ENCODE measurements at regions not wholly inside any gene's neighbourhood (a gene's known extent, or its start where the extent isn't known, plus 50 kb on each side); places are given as distances from the start of the nearest gene placed in this dataset.
"Not testable (repeated sequence)": the region's sequence is repeated elsewhere in the genome, so short reads cannot be mapped to it uniquely, and the experiment has no call there.

GRCh38 chr12:5276327-5276880 is 155.5 kb upstream of the NTF3 start:
- no peak for DNase-seq (ENCODE audit: low spot score, unreplicated experiment)
- Mint-ChIP-seq H3K27ac (no peak overlapping the region), H3K4me3 (ENCODE audit: low read depth) (no peak overlapping the region), H3K9me3 (ENCODE audit: low read depth) (no peaks in the 10 kb centered on the region), H3K36me3 (ENCODE audit: insufficient read depth) (no peaks in the 10 kb centered on the region), H3K4me1 (ENCODE audit: low read depth) (peaks cover 12% of the 10 kb centered on the region), H3K27me3 (peaks cover 7% of the 10 kb centered on the region)
- TF ChIP-seq CTCF (IDR thresholded peaks at IDR 0.05; ENCODE audit: unreplicated experiment), result no peak

DNA sequence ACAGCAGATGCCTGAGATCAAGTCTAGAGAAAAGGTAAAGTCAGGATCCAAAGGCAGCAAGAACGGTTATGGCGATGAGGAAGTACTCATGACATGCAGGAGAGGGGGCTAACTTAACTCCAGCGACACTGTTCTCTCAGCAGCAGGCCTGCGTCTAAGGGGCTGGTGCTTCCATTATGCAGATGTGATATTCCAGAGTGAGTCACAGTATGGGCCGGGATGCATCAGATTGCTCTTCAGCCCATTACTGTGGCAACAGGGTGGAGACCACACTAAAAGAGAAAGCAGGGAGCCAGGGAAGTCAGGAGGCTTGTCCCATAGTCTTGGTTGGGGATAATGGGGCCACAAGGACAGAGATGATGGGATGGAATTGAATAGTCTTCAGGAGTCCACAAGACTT is 151.8 kb upstream of the NTF3 start:
- Mint-ChIP-seq H3K27me3 (peaks cover 4% of the 10 kb centered on the region), H3K4me3 (ENCODE audit: low read depth) (no peak overlapping the region), H3K27ac (no peak overlapping the region), H3K36me3 (ENCODE audit: insufficient read depth) (no peaks in the 10 kb centered on the region), H3K9me3 (ENCODE audit: low read depth) (no peaks in the 10 kb centered on the region), H3K4me1 (ENCODE audit: low read depth) (no peaks in the 10 kb centered on the region)
- TF ChIP-seq CTCF (IDR thresholded peaks at IDR 0.05; ENCODE audit: unreplicated experiment), result no peak
- DNase-seq (ENCODE audit: low spot score, unreplicated experiment), result no peak

DNA sequence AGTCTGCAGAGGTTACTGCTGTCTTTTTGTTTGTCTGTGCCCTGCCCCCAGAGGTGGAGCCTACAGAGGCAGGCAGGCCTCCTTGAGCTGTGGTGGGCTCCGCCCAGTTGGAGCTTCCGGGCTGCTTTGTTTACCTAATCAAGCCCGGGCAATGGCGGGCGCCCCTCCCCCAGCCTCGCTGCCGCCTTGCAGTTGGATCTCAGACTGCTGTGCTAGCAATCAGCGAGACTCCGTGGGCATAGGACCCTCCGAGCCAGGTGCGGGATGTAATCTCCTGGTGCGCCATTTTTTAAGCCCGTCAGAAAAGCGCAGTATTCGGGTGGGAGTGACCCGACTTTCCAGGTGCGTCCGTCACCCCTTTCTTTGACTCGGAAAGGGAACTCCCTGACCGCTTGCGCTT is 141.5 kb upstream of the NTF3 start:
- not testable (repeated sequence) for H3K36me3 Mint-ChIP-seq (ENCODE audit: insufficient read depth); H3K4me1 Mint-ChIP-seq (ENCODE audit: low read depth); H3K9me3 Mint-ChIP-seq (ENCODE audit: low read depth); DNase-seq (ENCODE audit: low spot score, unreplicated experiment)
- Mint-ChIP-seq H3K27ac (peak overlapping the region; percentile 62), H3K27me3 (peaks cover 18% of the 10 kb centered on the region), H3K4me3 (ENCODE audit: low read depth) (peak overlapping the region; percentile 56)

- Mint-ChIP-seq H3K36me3 (ENCODE audit: insufficient read depth) (peaks cover 4% of the 10 kb centered on the region), H3K4me1 (ENCODE audit: low read depth) (no peaks in the 10 kb centered on the region), H3K9me3 (ENCODE audit: low read depth) (peaks cover 5% of the 10 kb centered on the region), H3K27ac (no peak overlapping the region), H3K27me3 (peaks cover 20% of the 10 kb centered on the region), H3K4me3 (ENCODE audit: low read depth) (no peak overlapping the region)
- no peak for DNase-seq (ENCODE audit: low spot score, unreplicated experiment)
- TF ChIP-seq CTCF (IDR thresholded peaks at IDR 0.05; ENCODE audit: unreplicated experiment), result no peak
Observed at GRCh38 chr12:5292651-5293050, 139.3 kb upstream of the NTF3 start.

- DNase-seq (ENCODE audit: low spot score, unreplicated experiment), result no peak
- H3K27ac Mint-ChIP-seq, result no peak overlapping the region
- H3K27me3 Mint-ChIP-seq, result peaks cover 20% of the 10 kb centered on the region
- no peak for TF ChIP-seq CTCF (IDR thresholded peaks at IDR 0.05; ENCODE audit: unreplicated experiment)
- peaks cover 5% of the 10 kb centered on the region for H3K9me3 Mint-ChIP-seq (ENCODE audit: low read depth)
- peaks cover 4% of the 10 kb centered on the region for H3K36me3 Mint-ChIP-seq (ENCODE audit: insufficient read depth)
- H3K4me1 Mint-ChIP-seq (ENCODE audit: low read depth), result no peaks in the 10 kb centered on the region
- H3K4me3 Mint-ChIP-seq (ENCODE audit: low read depth), result no peak overlapping the region
Observed at GRCh38 chr12:5293773-5294172, 138.1 kb upstream of the NTF3 start.

GRCh38 chr12:5294274-5295070 is 137.4 kb upstream of the NTF3 start:
- DNase-seq (ENCODE audit: low spot score, unreplicated experiment), result no peak
- H3K4me1 Mint-ChIP-seq (ENCODE audit: low read depth), result no peaks in the 10 kb centered on the region
- peaks cover 4% of the 10 kb centered on the region for H3K36me3 Mint-ChIP-seq (ENCODE audit: insufficient read depth)
- no peak overlapping the region for H3K27ac Mint-ChIP-seq
- H3K27me3 Mint-ChIP-seq, result peaks cover 26% of the 10 kb centered on the region
- H3K9me3 Mint-ChIP-seq (ENCODE audit: low read depth), result peaks cover 5% of the 10 kb centered on the region
- no peak for TF ChIP-seq CTCF (IDR thresholded peaks at IDR 0.05; ENCODE audit: unreplicated experiment)
- no peak overlapping the region for H3K4me3 Mint-ChIP-seq (ENCODE audit: low read depth)
